Suppressor macrophage treated with lipopolysaccharide for 1 hour (primary cell): ENCODE measurements at regions not wholly inside any gene's neighbourhood (a gene's known extent, or its start where the extent isn't known, plus 50 kb on each side); places are given as distances from the start of the nearest gene placed in this dataset.
A peak's percentile ranks its signal among the peaks of the same experiment; 100 is the strongest.

Source experiments
- DNase-seq, 3 donors: peaks; one replicate each; pipeline ENCODE4 v3.0.0-alpha.2; 2020 to 2022

DNA sequence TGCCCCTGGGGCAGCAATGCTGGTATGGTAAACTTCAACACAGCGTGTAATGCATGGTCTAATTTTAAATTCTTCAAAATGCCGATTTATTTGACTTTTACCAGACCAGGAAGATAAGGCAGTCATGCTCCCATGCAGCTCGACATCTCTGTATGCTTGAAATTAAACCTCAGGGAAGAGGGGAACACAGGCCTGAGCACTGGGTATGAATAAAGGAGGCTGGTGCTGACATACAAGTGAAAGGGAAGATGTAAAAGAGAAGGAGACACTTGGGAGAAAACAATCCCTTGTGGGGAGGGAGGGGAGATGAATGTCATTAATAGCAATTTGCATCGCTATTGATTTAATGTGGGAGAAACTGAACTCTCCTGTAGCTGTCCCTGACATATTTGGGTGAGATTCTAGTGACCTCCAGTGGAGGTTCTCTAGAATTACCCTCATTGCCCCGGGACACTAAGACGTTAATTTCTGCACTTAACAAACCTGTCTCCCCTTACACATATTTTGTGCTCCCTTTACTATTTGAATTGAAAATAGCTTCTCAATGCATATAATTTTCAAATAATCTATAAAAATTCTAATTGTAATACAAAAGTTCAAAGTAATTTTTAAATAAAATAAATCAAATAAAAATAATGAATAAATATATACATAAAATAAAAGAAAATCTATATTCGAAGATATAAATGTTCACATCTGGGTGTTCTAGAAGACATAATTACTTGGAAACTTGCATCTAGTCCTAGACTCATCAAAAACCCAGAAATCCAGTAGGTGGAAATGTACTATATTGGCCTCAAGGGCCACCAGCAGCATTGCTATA lies 283.1 kb downstream of the LMX1A start:
- DNase-seq, result peak; percentile 35 to 40 (median 37)

GRCh38 chr1:165070675-165071074 lies 285.8 kb downstream of the LMX1A start:
- no peak for DNase-seq

DNA sequence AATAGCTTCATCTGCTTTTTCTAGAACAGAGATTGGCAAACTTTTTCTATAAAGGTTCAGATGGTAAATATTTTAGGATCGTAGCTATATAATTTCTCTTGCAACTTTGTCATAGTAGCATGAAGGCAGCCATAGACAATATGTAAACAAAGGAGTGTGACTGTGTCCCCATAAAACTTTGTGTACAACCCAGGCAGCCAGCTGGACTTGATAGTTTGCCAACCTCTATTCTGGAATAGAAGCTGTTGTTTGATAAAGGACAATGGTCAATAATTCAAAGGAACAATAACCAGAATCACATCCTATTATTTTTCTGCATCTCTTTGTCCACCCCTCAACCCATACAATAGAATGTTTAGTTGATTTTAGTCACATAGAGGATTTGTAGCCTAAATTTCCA lies 286.7 kb downstream of the LMX1A start:
- no peak for DNase-seq

DNA sequence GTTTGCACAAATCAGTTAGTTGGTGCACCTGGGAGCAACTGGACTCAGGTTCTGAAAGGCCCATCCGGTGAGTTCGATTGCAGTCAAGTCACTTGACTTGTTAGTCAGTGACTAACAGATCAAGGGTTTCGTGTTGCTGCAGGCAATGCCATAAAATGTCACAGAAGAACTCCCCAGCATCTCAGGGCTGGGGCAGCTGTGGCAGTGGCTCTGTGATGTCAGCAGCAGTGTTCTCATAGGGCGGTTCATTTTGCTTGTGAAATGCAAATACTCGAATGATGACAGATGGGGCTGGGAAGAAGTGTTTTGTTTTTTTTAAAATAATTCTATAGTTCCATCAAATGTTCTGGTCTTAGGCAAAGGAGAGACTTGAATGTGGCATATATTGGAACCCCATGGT lies 287.8 kb downstream of the LMX1A start:
- DNase-seq, result no peak

GRCh38 chr1:165067829-165068228 lies 288.7 kb downstream of the LMX1A start:
- no peak for DNase-seq

DNA sequence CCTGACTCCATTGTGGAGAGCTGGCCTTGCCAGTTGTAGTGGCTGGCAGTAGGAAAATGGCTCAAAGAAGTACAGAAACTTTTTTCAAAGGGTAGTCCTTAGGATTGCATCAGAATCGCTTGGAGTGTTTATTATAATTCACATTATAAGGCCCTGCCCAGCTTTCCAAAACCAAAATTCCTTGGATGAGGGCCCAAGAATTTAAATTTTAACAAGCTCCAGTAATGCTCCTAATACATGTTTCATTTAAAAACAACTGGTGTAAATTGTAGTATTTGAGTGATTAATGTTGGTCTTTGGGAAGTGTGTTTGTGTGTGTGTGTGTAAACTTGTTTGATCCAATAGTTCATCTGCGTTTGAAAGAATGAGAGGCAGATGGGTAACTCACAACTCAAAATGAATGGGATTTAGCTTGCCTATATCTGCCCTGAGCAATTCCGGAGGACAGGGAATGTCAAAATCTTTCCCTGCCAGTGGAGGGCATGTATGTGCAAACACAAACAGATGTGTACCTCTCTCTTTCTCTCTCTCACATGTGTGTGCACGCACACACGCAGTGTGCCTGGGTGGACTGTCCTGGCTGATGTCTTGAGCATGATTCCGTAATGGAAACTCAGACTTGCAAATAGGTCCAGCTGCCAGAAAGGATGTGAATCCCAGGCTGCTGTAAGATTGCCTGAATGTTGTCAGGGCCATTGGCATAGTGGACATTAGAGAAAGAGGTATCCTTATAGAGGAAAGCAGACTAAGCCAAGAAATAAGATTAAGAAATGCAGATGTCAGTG lies 293.1 kb downstream of the LMX1A start:
- DNase-seq, result no peak

DNA sequence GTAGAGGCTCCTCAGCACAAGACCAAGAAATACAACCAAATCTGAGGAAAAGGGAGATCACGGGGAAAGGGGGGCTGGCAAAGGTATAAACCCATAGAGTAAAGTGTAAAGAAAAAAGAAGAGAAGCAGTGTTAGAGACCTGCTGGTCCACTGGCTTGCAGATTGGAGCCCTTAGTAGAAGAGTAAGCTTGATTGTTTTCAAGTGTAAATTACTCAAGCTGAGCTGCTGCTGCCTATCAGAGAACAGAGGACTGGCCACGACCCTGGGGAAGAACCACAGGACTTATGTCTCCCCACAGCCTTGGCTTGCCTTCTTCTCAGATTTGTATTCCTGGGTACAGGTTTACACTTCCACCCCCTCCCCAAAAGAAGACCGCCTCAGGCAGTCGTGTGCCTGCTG lies 294.2 kb downstream of the LMX1A start:
- DNase-seq, result no peak

- DNase-seq, result no peak
Measured at GRCh38 chr1:165060285-165060793, 296.2 kb downstream of the LMX1A start.

- no peak for DNase-seq
Measured at GRCh38 chr1:165057956-165058355, 298.6 kb downstream of the LMX1A start.

GRCh38 chr1:165056914-165057313 lies 299.6 kb downstream of the LMX1A start:
- DNase-seq, result no peak

DNA sequence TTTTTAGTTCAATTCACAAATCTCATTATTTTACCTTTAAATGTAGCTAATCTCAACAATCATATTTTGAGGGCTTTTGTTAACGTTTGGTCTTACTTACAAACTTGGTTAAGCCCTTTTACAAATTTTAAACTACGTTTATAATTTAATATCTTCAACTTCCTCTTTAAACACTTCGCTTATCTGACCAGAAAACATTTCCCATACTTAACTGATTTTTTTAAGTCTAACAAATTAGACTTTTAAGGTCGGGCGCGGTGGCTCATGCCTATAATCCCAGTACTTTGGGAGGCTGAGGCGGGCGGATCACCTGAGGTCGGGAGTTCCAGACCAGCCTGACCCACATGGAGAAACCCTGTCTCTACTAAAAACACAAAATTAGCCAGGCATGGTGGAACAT lies 300.9 kb downstream of the LMX1A start:
- DNase-seq, result no peak

GRCh38 chr1:165054627-165055026 lies 301.9 kb downstream of the LMX1A start:
- no peak for DNase-seq

GRCh38 chr1:165053351-165053750 lies 303.2 kb downstream of the LMX1A start:
- no peak for DNase-seq

GRCh38 chr1:165052936-165053335 lies 303.6 kb downstream of the LMX1A start:
- no peak for DNase-seq

DNA sequence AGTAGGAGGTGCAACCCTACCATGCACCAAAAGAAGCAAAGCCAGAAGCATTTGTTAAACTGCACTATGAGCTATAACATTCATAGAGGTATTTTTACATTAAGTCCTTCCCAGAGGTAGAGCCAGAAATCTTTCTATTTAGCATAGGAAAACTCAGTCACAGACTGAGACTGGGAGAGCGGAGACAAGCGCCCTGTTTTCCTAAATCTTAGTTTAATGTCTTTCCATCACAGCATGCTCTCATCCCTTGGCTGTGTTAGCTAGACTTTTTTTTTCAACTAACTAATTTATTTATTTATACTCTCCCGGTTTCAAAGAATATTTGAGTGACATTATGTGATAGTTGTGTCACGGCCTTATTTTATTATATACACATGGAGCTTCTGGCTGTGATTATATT lies 304.1 kb downstream of the LMX1A start:
- DNase-seq, result no peak

GRCh38 chr1:165050246-165050645 lies 306.3 kb downstream of the LMX1A start:
- no peak for DNase-seq

- DNase-seq, result no peak
Measured at GRCh38 chr1:165047994-165048393, 308.5 kb downstream of the LMX1A start.

DNA sequence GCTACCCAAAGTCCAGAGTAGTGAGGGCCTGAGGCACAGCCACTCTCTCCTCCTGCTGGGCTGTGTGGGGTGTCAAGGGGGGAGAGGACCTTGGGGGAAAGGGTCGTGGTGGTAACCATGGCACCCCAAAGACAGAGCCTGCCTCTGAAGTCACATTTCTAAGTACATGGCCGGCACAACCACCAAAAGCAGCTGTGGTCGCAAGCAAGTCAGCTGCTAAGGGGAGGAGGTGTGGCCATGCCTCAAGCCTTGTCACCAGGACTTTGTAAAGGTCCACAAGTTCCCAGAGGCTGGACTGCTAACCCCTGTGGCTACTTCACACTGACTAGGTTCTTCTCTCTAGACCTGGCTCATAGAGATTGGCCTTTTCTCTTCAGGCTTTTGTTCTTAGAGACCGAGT lies 310.6 kb downstream of the LMX1A start:
- DNase-seq, result no peak

GRCh38 chr1:165040641-165041040 lies 315.9 kb downstream of the LMX1A start:
- no peak for DNase-seq

DNA sequence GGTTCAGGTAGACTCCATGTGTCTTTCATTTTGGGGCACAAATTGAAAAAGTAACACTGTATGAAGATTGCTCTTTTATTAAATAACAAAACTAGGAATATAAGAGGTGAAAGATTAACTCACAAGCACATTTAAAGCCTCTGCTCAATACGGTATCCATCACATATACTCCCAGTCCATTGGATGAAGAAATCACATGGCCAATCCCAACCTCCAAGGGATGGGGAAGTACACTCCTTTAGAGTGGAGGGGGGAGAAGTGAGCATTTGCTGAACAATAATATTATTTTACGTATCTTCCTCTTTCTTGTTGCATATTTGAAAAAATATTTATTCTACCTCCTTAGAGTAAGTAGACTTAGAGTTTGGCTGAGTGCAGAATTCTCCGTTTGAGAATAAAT lies 316.5 kb downstream of the LMX1A start:
- DNase-seq, result no peak

DNA sequence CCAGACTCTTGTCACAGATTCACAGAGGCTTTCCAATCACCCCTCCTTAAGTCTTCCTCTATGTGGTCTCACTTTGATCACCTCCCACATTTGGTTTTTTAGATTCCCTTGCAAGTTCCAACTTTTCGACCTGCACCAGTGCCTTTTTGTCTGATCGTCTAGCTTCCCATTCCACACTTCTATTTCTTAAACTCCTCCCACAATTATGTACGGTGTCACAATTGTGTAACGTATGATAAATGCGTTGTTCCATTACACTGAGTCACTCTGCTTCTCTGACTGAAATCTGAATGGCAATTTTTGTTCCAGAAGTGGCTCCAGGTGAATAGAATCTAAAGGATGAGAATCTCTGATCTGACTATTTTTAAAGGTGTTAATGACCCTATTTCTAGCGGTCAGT lies 320.1 kb downstream of the LMX1A start:
- no peak for DNase-seq

DNA sequence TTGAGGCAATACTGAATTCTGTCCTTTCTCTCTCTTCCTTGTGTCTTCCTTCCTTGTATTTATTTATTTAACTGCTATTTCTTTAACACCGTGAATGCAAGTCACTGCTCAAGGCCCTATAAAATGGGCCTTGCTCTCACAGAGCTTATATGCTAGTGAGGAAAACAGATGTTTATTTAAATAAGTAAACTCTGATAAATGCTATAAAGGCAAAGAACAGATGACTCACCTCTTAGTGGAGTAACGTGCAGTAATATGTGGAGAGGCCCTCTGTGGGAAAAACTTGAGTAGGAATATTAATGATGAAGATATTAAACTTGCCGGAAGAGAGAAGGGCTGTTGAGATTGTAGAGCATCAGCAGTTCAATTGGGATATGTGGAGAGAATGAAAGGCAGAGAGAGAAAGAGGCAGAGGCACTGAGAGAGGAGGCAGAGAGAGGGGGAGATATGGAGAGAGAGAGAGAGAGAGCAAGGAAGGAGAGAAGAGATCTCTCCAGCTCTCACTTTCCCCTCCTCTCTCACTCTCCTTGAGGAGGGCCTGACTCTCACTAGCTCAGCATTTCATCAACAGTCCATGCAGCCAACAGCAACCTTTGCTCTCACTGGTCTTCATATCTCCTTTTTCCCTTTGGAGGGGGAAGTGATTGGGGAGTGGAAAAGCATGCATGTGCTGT lies 322.2 kb downstream of the LMX1A start:
- DNase-seq, result no peak

GRCh38 chr1:165031001-165031400 lies 325.5 kb downstream of the LMX1A start:
- no peak for DNase-seq

DNA sequence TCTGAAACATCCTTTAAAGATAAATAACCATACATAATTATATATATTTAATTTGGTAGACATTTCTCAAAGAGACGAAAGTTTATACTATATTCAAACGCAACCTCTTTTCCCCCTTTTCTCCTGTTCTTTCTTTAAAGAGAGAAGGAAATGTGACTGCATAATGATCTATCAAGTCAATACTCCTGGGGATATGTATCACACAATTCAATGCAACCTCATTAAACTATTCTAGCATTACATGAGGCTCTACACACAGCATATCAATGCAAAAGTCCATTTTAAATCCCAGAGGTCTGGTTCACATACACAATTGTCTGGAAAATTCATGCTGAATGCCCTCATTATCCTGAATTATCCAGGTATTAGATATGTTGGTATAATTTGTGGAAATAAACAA lies 330.7 kb downstream of the LMX1A start:
- DNase-seq, result no peak
